ENCODE measurements at regions not wholly inside any gene's neighbourhood (a gene's known extent, or its start where the extent isn't known, plus 50 kb on each side); places are given as distances from the start of the nearest gene placed in this dataset.

GRCh38 chr16:5478036-5478435 is 380.4 kb upstream of the EEF2KMT start:
- no peak for DNase-seq (ENCODE audit: low spot score)

- no peak for DNase-seq (ENCODE audit: low spot score)
Measured at GRCh38 chr16:5477251-5477650, 379.7 kb upstream of the EEF2KMT start.

GRCh38 chr16:5472552-5472951 is 375.0 kb upstream of the EEF2KMT start:
- no peak for DNase-seq (ENCODE audit: low spot score)

- no peak for DNase-seq (ENCODE audit: low spot score)
Measured at GRCh38 chr16:5468488-5468887, 370.9 kb upstream of the EEF2KMT start.

DNA sequence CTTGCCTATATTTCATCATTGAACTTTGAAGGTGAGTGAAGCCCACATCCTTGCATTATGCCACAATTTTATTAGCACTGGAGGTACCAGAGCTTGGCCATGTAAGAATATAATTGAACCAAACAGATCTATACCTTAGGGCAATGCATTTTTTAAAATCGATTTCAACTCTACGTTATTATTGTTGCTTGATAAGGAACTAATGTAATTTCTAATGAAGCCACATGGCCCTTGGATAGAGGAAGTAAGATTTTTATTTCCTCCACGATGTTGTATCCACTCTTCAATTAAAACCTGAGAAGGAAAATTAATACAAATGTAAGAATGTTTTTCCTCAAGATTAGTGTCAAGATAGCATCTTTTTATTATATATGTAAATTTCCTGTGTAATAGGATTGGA is 370.0 kb upstream of the EEF2KMT start:
- no peak for DNase-seq (ENCODE audit: low spot score)

DNA sequence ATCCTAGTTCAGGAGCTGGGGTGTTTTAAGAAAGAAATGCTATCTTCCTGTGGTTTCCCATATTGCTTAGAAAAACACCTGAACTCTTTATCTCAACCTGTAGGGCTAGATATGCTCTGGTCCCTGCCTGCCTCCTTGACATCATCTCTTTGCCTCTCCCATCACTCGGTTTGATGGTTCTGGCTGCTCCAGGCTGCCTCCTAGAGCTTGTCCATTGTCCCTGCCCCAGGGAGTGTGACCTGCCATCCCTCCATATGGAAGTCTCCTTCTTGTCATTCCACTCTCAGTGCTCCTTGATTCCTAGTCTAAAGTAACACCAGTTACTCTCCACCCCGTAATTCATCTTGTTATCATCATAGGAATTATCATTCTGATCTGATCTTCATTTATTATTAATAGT is 369.0 kb upstream of the EEF2KMT start:
- DNase-seq (ENCODE audit: low spot score) = no peak

DNA sequence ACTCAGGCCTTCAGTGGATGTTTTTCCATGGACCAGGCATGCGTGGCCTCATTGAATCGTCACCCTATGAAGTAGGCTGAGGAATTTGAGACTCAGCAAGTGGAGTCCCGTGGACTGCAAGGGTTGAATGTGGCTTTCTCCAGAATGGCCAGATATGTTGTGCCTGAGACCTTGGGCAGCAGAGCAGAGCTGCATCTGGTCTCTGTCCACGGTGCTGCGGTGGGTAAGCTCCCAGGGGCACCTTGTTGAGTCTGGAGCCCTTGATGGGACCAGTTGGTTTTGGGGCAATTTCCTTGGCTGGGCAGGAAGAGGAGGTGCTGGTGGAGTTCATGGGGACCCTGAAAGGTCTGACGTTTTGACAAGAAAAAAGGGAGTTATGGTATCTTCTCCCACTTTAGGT is 368.1 kb upstream of the EEF2KMT start:
- DNase-seq (ENCODE audit: low spot score) = no peak

GRCh38 chr16:5463820-5464219 is 366.2 kb upstream of the EEF2KMT start:
- no peak for DNase-seq (ENCODE audit: low spot score)

- DNase-seq (ENCODE audit: low spot score) = no peak
Measured at GRCh38 chr16:5461574-5461973, 364.0 kb upstream of the EEF2KMT start.

- DNase-seq (ENCODE audit: low spot score) = no peak
Measured at GRCh38 chr16:5461141-5461540, 363.5 kb upstream of the EEF2KMT start.

GRCh38 chr16:5460701-5461100 is 363.1 kb upstream of the EEF2KMT start:
- DNase-seq (ENCODE audit: low spot score) = no peak

- DNase-seq (ENCODE audit: low spot score) = no peak
Measured at GRCh38 chr16:5459863-5460262, 362.3 kb upstream of the EEF2KMT start.

DNA sequence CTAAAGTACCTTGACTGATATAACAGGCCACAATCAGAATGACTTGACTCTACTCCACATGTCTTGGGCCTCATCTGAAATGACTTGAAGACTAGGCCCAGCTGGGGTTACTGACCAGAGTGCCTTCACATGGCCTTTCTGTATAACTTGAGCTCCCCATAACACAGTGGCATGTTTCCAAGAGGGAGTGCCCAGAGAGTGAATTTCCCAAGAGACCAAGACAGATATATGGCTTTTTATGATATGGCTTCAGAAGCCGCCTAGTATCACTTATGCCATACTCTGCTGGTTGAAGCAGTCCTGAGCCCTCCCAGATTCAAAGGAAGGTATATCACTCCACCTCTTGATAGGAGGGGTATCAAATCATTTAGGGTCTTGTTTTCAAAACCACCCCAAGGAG is 357.5 kb upstream of the EEF2KMT start:
- no peak for DNase-seq (ENCODE audit: low spot score)

- DNase-seq (ENCODE audit: low spot score) = no peak
Measured at GRCh38 chr16:5454349-5454748, 356.8 kb upstream of the EEF2KMT start.

GRCh38 chr16:5451641-5452040 is 354.0 kb upstream of the EEF2KMT start:
- no peak for DNase-seq (ENCODE audit: low spot score)

DNA sequence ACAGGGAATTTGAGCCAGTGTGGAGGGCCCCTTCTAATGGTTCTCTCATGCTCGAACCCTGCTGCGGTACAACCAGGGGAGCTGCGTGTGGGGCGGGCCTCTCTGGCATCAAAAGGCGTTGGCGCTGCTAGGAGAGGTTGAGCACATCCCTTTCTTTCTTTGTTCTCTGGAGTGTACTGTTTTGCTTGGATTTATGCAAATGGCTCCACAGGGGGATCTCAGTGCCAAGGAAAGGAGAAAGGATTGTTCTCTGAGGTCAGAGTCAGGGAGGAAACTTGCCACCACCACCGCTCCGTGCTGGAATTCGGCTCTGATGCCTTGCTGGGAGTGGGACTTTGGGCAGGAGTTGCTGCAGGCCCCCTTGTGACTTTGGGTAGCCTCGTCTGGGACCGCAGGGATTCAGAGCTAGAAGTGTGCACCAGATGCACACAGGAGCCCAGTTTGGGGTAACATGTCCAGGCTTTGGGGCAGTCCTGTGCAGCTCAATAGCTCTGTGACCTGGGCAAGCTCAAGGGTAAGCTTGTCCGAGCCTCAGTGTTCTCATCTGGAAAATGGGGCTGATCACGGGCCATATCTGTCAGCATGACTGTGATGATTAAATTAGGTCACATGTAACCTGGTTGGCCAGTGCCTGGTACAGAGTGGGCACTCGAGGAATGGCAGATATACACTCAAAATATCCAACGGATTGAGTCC is 353.0 kb upstream of the EEF2KMT start:
- no peak for DNase-seq (ENCODE audit: low spot score)

DNA sequence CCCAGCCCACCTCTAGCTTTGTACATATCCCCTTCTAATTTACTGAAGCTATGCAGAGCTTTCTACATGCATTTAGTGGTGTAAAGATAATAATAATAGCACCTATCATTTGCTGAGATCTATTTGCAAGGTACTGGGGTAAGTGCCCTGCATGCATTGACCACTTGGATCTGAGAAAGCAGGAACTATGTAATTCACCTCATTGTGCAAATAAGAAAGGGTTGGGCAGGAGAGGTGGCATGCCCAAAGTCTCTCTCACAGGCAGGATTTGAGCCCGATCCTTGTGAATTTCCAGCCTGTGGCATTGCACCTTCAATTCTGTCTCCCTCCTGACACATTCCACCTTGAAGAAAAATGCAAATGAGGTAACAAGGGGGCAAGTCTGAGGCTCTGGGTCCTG is 352.3 kb upstream of the EEF2KMT start:
- DNase-seq (ENCODE audit: low spot score) = no peak

- no peak for DNase-seq (ENCODE audit: low spot score)
Measured at GRCh38 chr16:5448798-5449197, 351.2 kb upstream of the EEF2KMT start.

DNA sequence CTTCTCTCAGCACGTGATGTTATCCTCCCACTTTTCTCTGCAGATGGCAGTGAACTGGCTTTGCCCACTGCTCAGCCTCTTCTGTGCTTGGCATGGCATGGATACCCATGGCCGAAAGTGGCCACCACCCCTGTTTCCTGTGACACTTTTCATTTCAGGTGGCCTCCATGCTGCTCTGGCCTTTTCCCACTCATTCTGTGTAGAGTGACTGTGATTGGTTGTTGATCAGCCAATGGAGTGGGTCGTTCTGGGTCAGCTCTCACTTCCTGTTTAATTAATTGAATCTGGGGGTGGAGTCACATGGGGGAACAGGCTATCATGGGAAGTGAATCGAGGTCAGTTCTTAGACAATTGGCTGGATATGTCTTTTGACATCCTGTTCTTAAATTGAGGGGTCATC is 350.1 kb upstream of the EEF2KMT start:
- no peak for DNase-seq (ENCODE audit: low spot score)

GRCh38 chr16:5446623-5447240 is 349.1 kb upstream of the EEF2KMT start:
- no peak for DNase-seq (ENCODE audit: low spot score)

DNA sequence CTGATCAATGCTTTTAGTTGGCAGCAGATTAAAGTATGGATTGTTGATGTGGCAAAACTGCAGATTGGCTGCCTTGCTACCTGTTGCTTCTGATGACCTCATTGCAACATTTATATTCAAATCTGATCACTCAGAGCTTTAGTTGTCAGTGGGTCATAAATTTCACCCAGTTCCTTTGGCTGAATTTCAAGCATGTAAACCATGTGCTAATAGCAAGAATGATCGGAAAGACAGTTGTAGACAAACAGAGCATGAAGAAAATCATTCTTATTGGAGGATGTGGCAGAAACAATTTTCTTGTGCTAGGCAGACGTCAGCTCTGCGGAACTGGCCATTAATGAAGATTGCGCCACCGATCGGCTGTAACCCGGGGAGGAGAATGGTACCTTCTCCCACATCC is 346.6 kb upstream of the EEF2KMT start:
- DNase-seq (ENCODE audit: low spot score) = no peak

DNA sequence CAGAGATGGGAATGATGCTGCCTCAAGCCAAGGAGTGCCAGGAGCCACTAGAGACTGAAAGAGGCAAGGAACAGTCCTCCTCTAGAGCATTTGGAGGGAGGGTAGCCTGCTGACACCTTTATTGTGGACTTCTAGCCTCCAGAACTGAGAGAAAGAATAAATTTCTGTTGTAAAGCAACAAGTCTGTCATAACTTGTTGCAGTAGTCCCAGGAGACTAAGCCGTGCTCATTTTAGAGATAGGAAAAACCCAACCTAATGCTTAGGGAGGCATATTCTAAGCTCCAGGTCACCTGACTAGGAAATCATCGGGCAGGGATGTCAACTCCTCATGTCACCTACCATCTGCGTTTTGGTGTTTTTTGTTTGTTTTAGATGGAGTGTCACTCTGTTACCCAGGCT is 345.4 kb upstream of the EEF2KMT start:
- DNase-seq (ENCODE audit: low spot score) = no peak

GRCh38 chr16:5442054-5442453 is 344.5 kb upstream of the EEF2KMT start:
- DNase-seq (ENCODE audit: low spot score) = no peak

DNA sequence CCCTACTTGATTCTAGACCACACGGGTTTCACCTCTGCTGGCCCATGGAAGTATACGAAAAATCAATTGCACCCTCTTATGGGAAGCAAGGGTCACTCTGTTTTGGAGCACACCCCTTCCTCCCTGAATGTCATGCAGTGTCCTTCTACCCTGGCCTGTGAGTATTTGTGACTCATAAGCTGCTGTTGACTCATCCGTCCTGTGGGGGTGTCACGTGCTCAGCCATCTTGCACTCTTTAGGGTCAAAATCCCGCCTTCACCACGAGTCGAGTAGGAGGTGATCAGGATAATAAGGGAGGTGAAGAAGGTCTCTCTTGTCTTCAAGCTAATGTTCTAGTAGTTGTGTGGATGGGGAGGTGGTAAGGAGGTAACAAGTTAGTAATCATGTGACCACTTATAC is 341.0 kb upstream of the EEF2KMT start:
- DNase-seq (ENCODE audit: low spot score) = no peak
